ENCODE measurements at regions not wholly inside any gene's neighbourhood (a gene's known extent, or its start where the extent isn't known, plus 50 kb on each side); places are given as distances from the start of the nearest gene placed in this dataset.

DNA sequence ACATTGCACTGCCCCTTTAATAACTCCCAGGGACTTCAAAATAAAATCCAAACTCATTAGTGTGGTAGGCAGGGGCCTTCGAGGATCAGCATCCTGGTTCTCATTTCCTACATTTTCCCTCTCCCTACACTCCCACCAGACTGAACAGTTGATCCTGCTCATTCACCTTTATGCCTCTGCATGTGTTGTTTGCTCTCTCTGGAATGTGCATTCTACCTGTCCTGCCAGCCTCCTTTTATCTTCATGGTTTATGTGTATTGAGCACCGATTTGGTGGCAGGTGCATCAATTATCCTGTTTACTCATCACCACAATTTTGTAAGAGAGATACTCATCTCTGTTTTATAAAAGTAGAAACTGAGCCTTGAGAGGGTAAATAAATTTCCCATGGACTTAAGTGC, 125.0 kb downstream of the ADSS2 start:
- TF ChIP-seq, protein P1, sequence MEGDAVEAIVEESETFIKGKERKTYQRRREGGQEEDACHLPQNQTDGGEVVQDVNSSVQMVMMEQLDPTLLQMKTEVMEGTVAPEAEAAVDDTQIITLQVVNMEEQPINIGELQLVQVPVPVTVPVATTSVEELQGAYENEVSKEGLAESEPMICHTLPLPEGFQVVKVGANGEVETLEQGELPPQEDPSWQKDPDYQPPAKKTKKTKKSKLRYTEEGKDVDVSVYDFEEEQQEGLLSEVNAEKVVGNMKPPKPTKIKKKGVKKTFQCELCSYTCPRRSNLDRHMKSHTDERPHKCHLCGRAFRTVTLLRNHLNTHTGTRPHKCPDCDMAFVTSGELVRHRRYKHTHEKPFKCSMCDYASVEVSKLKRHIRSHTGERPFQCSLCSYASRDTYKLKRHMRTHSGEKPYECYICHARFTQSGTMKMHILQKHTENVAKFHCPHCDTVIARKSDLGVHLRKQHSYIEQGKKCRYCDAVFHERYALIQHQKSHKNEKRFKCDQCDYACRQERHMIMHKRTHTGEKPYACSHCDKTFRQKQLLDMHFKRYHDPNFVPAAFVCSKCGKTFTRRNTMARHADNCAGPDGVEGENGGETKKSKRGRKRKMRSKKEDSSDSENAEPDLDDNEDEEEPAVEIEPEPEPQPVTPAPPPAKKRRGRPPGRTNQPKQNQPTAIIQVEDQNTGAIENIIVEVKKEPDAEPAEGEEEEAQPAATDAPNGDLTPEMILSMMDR (conservative IDR thresholded peaks at IDR 0.05 in 1 of 2, IDR thresholded peaks at IDR 0.05 in 1 of 2; ENCODE audit: extremely low read depth in 1 of 2, insufficient read depth in 1 of 2, low read depth in 1 of 2, low read length in 2 of 2): no peak
- TF ChIP-seq EZH2 (IDR thresholded peaks at IDR 0.05; ENCODE audit: borderline replicate concordance, low read length): no peak

All from mammary epithelial cell (primary cell).